ENCODE measurements at regions not wholly inside any gene's neighbourhood (a gene's known extent, or its start where the extent isn't known, plus 50 kb on each side); places are given as distances from the start of the nearest gene placed in this dataset.

DNA sequence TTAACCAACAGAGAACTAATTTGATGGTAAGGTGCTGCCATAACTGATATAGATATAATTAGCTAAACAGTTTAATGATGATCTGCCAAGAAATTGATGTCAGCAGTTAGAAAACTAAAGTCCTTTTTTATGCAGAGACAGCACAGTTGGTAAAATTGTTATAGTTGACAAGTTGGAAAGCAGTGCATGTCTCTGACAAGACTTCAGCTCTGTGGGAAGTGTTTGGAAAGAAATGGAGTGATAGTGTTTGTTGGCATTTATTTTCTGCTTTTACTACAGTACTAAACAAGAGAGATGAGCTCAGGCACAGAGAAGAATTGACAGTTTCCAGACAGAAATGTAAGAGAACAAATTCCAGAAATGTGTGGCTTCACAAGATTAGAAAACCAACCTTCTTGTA lies 523.5 kb upstream of the BCHE start:
- DNase-seq (no peak), FAIRE-seq (no peak)
- Histone ChIP-seq H3K27me3 (ENCODE audit: control insufficient read depth, insufficient read depth, low read length) (no peaks in the 10 kb centered on the region), H3K9me3 (ENCODE audit: control insufficient read depth in 2 of 3, insufficient read depth in 1 of 3, low read length in 3 of 3) (no peaks in the 10 kb centered on the region), H3K36me3 (ENCODE audit: control insufficient read depth in 2 of 3, insufficient read depth in 3 of 3, low read length in 3 of 3) (no peaks in the 10 kb centered on the region), H3K4me1 (ENCODE audit: control insufficient read depth in 2 of 3, insufficient read depth in 2 of 3, low read depth in 1 of 3, low read length in 3 of 3) (no peaks in the 10 kb centered on the region), H3K27ac (ENCODE audit: low read depth in 2 of 2, low read length in 2 of 2) (no peak overlapping the region), H3K4me3 (ENCODE audit: low read length in 3 of 3) (no peak overlapping the region), H3K9ac (ENCODE audit: low read length in 3 of 3) (no peak overlapping the region)
- intact Hi-C loops (cut with DNase I): no loop called here
- TF ChIP-seq, protein P1, sequence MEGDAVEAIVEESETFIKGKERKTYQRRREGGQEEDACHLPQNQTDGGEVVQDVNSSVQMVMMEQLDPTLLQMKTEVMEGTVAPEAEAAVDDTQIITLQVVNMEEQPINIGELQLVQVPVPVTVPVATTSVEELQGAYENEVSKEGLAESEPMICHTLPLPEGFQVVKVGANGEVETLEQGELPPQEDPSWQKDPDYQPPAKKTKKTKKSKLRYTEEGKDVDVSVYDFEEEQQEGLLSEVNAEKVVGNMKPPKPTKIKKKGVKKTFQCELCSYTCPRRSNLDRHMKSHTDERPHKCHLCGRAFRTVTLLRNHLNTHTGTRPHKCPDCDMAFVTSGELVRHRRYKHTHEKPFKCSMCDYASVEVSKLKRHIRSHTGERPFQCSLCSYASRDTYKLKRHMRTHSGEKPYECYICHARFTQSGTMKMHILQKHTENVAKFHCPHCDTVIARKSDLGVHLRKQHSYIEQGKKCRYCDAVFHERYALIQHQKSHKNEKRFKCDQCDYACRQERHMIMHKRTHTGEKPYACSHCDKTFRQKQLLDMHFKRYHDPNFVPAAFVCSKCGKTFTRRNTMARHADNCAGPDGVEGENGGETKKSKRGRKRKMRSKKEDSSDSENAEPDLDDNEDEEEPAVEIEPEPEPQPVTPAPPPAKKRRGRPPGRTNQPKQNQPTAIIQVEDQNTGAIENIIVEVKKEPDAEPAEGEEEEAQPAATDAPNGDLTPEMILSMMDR (IDR thresholded peaks at IDR 0.05; ENCODE audit: borderline replicate concordance, extremely low read depth, insufficient read depth): no peak

DNA sequence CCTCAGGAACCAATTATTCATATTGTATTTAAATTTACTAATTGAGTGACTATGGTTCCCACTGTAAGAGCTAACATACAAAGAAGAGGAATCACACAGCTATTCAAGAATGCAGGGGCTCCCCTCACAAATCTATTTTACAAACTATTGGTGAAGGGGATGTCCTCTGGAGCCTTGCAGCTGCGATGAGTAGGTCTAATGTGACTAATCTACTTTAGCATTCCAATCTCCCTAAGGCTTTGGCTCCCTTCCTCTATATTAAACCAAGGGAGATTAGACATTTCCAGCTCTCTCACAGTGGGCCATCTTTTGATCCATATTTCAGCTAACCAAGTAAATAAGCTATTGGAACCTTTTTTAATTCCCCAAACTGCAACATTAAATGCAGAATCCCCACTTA lies 514.2 kb upstream of the BCHE start:
- TF ChIP-seq, protein P1 (IDR thresholded peaks at IDR 0.05; ENCODE audit: borderline replicate concordance, extremely low read depth, insufficient read depth): no peak
- no peak overlapping the region for H3K27ac ChIP-seq (ENCODE audit: low read depth in 2 of 2, low read length in 2 of 2)
- peaks cover 0 to 12% (median 3%) of the 10 kb centered on the region in 3 donors for H3K9me3 ChIP-seq (ENCODE audit: control insufficient read depth in 2 of 3, insufficient read depth in 1 of 3, low read length in 3 of 3)
- H3K36me3 ChIP-seq (ENCODE audit: control insufficient read depth in 2 of 3, insufficient read depth in 3 of 3, low read length in 3 of 3): no peaks in the 10 kb centered on the region
- FAIRE-seq: no peak
- DNase-seq: no peak
- no peak overlapping the region for H3K9ac ChIP-seq (ENCODE audit: low read length in 3 of 3)
- no peaks in the 10 kb centered on the region for H3K4me1 ChIP-seq (ENCODE audit: control insufficient read depth in 2 of 3, insufficient read depth in 2 of 3, low read depth in 1 of 3, low read length in 3 of 3)
- no peak overlapping the region for H3K4me3 ChIP-seq (ENCODE audit: low read length in 3 of 3)
- intact Hi-C loops (cut with DNase I): no loop called here
- H3K27me3 ChIP-seq (ENCODE audit: control insufficient read depth, insufficient read depth, low read length): no peaks in the 10 kb centered on the region

DNA sequence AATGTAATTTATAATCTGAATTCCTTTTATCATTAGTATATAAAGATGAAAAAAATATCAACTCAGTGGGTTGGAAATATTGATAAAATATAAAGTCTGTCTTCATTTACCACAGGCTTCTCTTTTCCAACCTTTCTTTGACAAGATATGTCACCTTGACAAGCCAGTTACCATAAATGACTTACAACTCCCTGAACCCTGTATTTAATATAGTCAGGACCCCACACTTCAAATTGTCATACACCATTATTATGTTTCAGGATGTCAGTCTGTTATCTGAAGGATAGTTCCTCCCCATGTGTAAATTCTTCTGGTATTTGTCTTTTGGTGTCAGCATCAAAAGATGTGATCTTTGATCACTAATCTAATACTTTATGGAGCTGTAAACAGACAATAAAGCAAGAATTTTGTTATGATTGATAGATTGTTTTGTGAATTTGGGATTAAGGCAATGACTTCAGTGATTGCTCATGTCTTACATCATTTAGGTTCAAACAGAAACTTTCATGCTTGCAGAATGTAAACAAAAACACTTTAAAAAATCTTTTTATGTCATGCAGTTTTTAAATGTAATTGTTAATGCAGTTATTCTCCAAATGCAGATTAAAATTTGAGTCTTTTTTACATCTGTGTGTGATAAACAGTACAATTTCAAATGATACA lies 503.5 kb upstream of the BCHE start:
- no peak for FAIRE-seq
- Histone ChIP-seq H3K4me1 (ENCODE audit: control insufficient read depth in 2 of 3, insufficient read depth in 2 of 3, low read depth in 1 of 3, low read length in 3 of 3) (no peaks in the 10 kb centered on the region), H3K27me3 (ENCODE audit: control insufficient read depth, insufficient read depth, low read length) (no peaks in the 10 kb centered on the region), H3K4me3 (ENCODE audit: low read length in 3 of 3) (no peak overlapping the region), H3K27ac (ENCODE audit: low read depth in 2 of 2, low read length in 2 of 2) (no peak overlapping the region), H3K36me3 (ENCODE audit: control insufficient read depth in 2 of 3, insufficient read depth in 3 of 3, low read length in 3 of 3) (no peaks in the 10 kb centered on the region), H3K9me3 (ENCODE audit: control insufficient read depth in 2 of 3, insufficient read depth in 1 of 3, low read length in 3 of 3) (no peaks in the 10 kb centered on the region), H3K9ac (ENCODE audit: low read length in 3 of 3) (no peak overlapping the region)
- intact Hi-C loops (cut with DNase I): no loop called here
- no peak for DNase-seq
- TF ChIP-seq, protein P1 (IDR thresholded peaks at IDR 0.05; ENCODE audit: borderline replicate concordance, extremely low read depth, insufficient read depth): no peak

DNA sequence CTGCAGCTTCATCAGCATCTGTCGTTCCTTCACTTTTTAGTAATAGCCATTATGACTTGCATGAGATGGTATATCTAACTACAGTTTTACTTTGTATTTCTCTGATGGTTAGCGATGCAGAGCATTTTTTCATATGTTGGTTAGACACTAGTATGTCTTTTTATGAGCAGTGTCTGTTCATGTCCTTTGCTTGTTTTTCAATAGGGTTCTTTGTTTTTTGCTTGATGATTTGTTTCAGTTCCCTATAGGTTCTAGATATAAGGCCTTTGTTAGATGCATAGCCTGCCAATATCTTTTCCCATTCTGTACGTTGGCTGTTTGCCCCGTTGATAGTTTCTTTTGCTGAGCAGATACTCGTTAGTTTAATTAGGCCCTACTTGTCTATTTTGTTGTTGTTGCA lies 487.2 kb upstream of the BCHE start:
- no peak overlapping the region for H3K27ac ChIP-seq (ENCODE audit: low read depth in 2 of 2, low read length in 2 of 2)
- H3K36me3 ChIP-seq (ENCODE audit: control insufficient read depth in 2 of 3, insufficient read depth in 3 of 3, low read length in 3 of 3): no peaks in the 10 kb centered on the region
- no peak for FAIRE-seq
- no peaks in the 10 kb centered on the region for H3K27me3 ChIP-seq (ENCODE audit: control insufficient read depth, insufficient read depth, low read length)
- H3K4me3 ChIP-seq (ENCODE audit: low read length in 3 of 3): no peak overlapping the region
- intact Hi-C loops (cut with DNase I): no loop called here
- DNase-seq: no peak
- H3K4me1 ChIP-seq (ENCODE audit: control insufficient read depth in 2 of 3, insufficient read depth in 2 of 3, low read depth in 1 of 3, low read length in 3 of 3): no peaks in the 10 kb centered on the region
- H3K9ac ChIP-seq (ENCODE audit: low read length in 3 of 3): no peak overlapping the region
- H3K9me3 ChIP-seq (ENCODE audit: control insufficient read depth in 2 of 3, insufficient read depth in 1 of 3, low read length in 3 of 3): no peaks in the 10 kb centered on the region
- TF ChIP-seq, protein P1 (IDR thresholded peaks at IDR 0.05; ENCODE audit: borderline replicate concordance, extremely low read depth, insufficient read depth): no peak
